ENCODE measurements at regions not wholly inside any gene's neighbourhood (a gene's known extent, or its start where the extent isn't known, plus 50 kb on each side); places are given as distances from the start of the nearest gene placed in this dataset.
A peak's percentile ranks its signal among the peaks of the same experiment; 100 is the strongest.
"Not testable (repeated sequence)": the region's sequence is repeated elsewhere in the genome, so short reads cannot be mapped to it uniquely, and the experiment has no call there.

- TF ChIP-seq, protein P1, sequence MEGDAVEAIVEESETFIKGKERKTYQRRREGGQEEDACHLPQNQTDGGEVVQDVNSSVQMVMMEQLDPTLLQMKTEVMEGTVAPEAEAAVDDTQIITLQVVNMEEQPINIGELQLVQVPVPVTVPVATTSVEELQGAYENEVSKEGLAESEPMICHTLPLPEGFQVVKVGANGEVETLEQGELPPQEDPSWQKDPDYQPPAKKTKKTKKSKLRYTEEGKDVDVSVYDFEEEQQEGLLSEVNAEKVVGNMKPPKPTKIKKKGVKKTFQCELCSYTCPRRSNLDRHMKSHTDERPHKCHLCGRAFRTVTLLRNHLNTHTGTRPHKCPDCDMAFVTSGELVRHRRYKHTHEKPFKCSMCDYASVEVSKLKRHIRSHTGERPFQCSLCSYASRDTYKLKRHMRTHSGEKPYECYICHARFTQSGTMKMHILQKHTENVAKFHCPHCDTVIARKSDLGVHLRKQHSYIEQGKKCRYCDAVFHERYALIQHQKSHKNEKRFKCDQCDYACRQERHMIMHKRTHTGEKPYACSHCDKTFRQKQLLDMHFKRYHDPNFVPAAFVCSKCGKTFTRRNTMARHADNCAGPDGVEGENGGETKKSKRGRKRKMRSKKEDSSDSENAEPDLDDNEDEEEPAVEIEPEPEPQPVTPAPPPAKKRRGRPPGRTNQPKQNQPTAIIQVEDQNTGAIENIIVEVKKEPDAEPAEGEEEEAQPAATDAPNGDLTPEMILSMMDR (IDR thresholded peaks at IDR 0.05; ENCODE audit: insufficient read depth, low read depth, low read length), result no peak
- ChIA-PET CTCF (interaction anchor here (1.1 kb wide), 1 partner anchor 103 kb away, joined by 5 read pairs; no protein-coding TSS in a partner anchor), POLR2A (no interaction called here)
- DNase-seq (ENCODE audit: low read depth), result no peak
- Histone ChIP-seq H3K27me3 (ENCODE audit: control insufficient read depth, insufficient read depth, low read length) (no peaks in the 10 kb centered on the region), H3K4me3 (ENCODE audit: low read depth, low read length) (no peak overlapping the region), H3K36me3 (ENCODE audit: control insufficient read depth, insufficient read depth, low read length) (no peaks in the 10 kb centered on the region)
Measured at GRCh38 chr14:71247106-71247505, 339.8 kb downstream of the PCNX1 start.

- CTCF ChIA-PET, result no interaction called here
- DNase-seq (ENCODE audit: low read depth), result peak; percentile 79
- Histone ChIP-seq H3K27me3 (ENCODE audit: control insufficient read depth, insufficient read depth, low read length) (no peaks in the 10 kb centered on the region), H3K36me3 (ENCODE audit: control insufficient read depth, insufficient read depth, low read length) (no peaks in the 10 kb centered on the region), H3K4me3 (ENCODE audit: low read depth, low read length) (no peak overlapping the region)
- TF ChIP-seq, protein P1 (IDR thresholded peaks at IDR 0.05; ENCODE audit: insufficient read depth, low read depth, low read length), result no peak
- POLR2A ChIA-PET, result interaction anchor here (0.7 kb wide), 1 partner anchor 30 kb away, joined by 12 read pairs; no protein-coding TSS in a partner anchor
Measured at GRCh38 chr14:71248194-71248593, 340.9 kb downstream of the PCNX1 start.

- TF ChIP-seq, protein P1 (IDR thresholded peaks at IDR 0.05; ENCODE audit: insufficient read depth, low read depth, low read length), result no peak
Measured at GRCh38 chr14:71250347-71250746, 343.1 kb downstream of the PCNX1 start.

DNA sequence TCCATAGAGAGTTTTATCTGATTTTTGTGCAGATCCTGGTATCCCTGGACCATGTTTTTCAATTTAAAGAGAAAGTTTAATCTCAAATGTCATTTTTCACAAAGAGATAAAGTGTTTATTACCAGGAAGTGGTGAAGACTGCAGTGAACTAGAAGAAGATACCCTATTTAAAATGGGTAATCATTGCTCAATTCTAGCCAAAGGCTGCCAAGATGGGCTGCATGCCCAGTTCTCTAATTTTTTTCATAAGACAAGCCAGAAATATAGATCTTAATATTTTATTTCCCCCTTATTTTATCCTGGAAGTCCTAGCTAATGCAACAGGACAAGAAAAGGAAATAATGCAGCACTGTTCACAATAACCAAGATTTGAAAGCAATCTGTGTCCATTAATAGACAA is 343.5 kb downstream of the PCNX1 start:
- Histone ChIP-seq H3K4me3 (ENCODE audit: low read depth, low read length) (no peak overlapping the region), H3K36me3 (ENCODE audit: control insufficient read depth, insufficient read depth, low read length) (no peaks in the 10 kb centered on the region), H3K27me3 (ENCODE audit: control insufficient read depth, insufficient read depth, low read length) (no peaks in the 10 kb centered on the region)
- DNase-seq (ENCODE audit: low read depth), result no peak
- POLR2A ChIA-PET, result no interaction called here
- CTCF ChIA-PET, result interaction anchor here (0.8 kb wide), 1 partner anchor 42 kb away, joined by 3 read pairs; no protein-coding TSS in a partner anchor
- TF ChIP-seq, protein P1 (IDR thresholded peaks at IDR 0.05; ENCODE audit: insufficient read depth, low read depth, low read length), result no peak

More at GRCh38 chr14:71250347-71250746, 343.1 kb downstream of the PCNX1 start:
- Histone ChIP-seq H3K36me3 (ENCODE audit: control insufficient read depth, insufficient read depth, low read length) (no peaks in the 10 kb centered on the region), H3K27me3 (ENCODE audit: control insufficient read depth, insufficient read depth, low read length) (no peaks in the 10 kb centered on the region), H3K4me3 (ENCODE audit: low read depth, low read length) (no peak overlapping the region)
- CTCF ChIA-PET, result interaction anchor here (0.8 kb wide), 1 partner anchor 41 kb away, joined by 3 read pairs; no protein-coding TSS in a partner anchor
- POLR2A ChIA-PET, result no interaction called here
- no peak for DNase-seq (ENCODE audit: low read depth)

DNA sequence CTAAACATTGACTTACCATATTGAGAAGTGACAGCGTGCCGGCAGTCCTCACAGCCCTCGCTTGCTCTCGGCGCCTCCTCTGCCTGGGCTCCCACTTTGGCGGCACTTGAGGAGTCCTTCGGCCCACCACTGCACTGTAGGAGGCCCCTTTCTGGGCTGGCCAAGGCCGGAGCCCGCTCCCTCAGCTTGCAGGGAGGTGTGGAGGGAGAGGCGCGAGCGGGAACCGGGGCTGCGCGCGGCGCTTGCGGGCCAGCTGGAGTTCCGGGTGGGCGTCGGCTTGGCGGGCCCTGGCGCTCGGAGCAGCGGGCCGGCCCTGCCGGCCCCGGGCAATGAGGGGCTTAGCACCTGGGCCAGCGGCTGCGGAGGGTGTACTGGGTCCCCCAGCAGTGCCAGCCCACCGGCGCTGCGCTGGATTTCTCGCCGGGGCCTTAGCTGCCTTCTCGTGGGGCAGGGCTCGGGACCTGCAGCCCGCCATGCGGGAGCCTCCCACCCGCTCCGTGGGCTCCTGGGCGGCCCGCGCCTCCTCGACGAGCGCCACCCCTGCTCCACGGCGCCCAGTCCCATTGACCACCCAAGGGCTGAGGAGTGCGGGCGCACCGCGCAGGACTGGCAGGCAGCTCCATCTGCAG is 346.9 kb downstream of the PCNX1 start:
- H3K36me3 ChIP-seq (ENCODE audit: control insufficient read depth, insufficient read depth, low read length); DNase-seq (ENCODE audit: low read depth); H3K27me3 ChIP-seq (ENCODE audit: control insufficient read depth, insufficient read depth, low read length); CTCF ChIA-PET; POLR2A ChIA-PET: not testable (repeated sequence)
- peak overlapping the region; percentile 21; the same call in 1 of the 2 replicates for H3K4me3 ChIP-seq (ENCODE audit: low read depth, low read length)

DNA sequence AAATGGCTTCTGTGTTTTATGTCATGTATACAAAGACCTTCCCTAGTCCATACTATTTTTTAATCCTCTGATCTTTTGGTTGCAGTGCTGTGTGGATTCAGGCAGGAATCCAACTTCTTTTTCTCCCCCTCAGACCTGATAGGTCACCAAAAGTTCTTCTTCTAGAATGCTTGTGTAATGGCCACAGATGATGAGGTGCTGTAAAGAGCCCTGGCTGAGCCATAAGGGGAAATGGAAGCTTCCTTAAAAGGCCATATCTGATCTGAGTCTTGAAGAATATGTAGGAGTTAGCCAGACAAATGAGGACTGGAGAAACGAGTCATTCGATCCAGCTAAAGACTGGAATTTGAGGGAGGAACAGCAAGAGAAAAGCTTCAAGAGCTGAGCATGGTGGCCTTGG is 353.9 kb downstream of the PCNX1 start:
- ChIA-PET POLR2A (no interaction called here), CTCF (interaction anchor here (1.0 kb wide), 1 partner anchor 11 kb away, joined by 4 read pairs; no protein-coding TSS in a partner anchor)
- TF ChIP-seq, protein P1 (IDR thresholded peaks at IDR 0.05; ENCODE audit: insufficient read depth, low read depth, low read length), result no peak
- Histone ChIP-seq H3K4me3 (ENCODE audit: low read depth, low read length) (no peak overlapping the region), H3K27me3 (ENCODE audit: control insufficient read depth, insufficient read depth, low read length) (no peaks in the 10 kb centered on the region), H3K36me3 (ENCODE audit: control insufficient read depth, insufficient read depth, low read length) (no peaks in the 10 kb centered on the region)
- no peak for DNase-seq (ENCODE audit: low read depth)

Data from BJ (cell line).